ENCODE measurements at regions not wholly inside any gene's neighbourhood (a gene's known extent, or its start where the extent isn't known, plus 50 kb on each side); places are given as distances from the start of the nearest gene placed in this dataset.

- TF ChIP-seq POLR2A (IDR thresholded peaks at IDR 0.05; ENCODE audit: low read length) (no peak), GATA1 (IDR thresholded peaks at IDR 0.05; ENCODE audit: low read depth, low read length) (no peak)
Measured at GRCh38 chr11:112408517-112408916, 147.9 kb upstream of the PLET1 start.

Data from erythroblast (primary cell).